ENCODE measurements at regions not wholly inside any gene's neighbourhood (a gene's known extent, or its start where the extent isn't known, plus 50 kb on each side); places are given as distances from the start of the nearest gene placed in this dataset.

- DNase-seq (ENCODE audit: low read depth in 2 of 2) = no peak
Measured at GRCh38 chr1:234536741-234537140, 57.8 kb upstream of the TARBP1 start.

DNA sequence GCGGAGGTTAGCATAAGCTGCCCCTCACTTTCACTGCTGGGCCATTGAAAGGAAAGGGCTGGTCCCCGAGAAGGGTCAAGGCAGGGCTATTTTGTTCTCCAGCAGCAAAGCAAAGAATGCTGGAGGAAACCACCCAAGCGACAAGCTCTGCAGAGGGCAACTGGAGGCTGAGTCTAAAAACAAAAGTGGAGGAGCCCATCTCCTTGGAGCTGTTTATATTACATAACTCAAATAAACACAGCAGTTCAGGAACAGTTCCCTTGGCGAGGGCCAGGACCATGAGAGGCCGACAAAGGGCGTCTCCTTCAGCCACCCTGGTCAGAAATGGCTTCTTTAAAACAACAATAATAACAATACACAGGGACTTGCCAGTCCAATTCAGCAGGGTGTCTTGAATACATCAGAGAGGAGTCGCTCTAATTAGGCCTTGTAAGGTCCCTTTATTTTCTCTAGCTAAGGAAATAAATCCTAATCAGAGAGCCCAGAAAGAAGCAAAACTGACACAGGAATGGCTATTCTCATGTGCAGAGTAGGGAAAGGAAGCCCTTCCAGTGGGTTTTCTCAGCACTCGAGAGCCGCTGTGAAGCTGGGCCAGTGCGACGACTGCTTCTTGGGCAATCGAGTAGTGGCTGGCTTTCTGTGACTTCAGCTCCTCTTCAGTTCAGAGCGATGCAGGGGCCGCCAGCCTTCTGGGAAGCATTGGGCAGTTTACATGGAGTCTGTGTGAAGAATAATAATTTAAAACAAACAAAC, 57.0 kb upstream of the TARBP1 start:
- DNase-seq (ENCODE audit: low read depth in 2 of 2) = no peak

DNA sequence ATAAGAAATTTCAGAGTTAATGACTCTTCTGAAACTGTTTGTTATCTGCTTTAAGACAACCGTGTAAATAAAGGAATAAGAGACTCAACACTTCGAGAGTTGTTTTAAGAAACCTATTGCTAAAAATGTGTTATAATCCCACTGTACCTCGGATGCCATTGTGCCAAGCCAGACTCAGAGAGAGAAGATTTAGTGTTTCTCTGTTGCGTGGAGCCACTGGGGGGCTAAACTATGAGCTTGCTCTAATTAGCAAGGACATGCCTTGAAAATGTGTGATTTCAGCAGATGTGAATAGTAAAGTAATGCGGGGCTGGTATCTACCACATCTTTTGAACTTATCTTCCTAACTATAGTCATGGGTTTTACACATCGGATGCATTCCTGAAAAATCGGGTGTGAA, 56.2 kb upstream of the TARBP1 start:
- no peak for DNase-seq (ENCODE audit: low read depth in 2 of 2)

DNA sequence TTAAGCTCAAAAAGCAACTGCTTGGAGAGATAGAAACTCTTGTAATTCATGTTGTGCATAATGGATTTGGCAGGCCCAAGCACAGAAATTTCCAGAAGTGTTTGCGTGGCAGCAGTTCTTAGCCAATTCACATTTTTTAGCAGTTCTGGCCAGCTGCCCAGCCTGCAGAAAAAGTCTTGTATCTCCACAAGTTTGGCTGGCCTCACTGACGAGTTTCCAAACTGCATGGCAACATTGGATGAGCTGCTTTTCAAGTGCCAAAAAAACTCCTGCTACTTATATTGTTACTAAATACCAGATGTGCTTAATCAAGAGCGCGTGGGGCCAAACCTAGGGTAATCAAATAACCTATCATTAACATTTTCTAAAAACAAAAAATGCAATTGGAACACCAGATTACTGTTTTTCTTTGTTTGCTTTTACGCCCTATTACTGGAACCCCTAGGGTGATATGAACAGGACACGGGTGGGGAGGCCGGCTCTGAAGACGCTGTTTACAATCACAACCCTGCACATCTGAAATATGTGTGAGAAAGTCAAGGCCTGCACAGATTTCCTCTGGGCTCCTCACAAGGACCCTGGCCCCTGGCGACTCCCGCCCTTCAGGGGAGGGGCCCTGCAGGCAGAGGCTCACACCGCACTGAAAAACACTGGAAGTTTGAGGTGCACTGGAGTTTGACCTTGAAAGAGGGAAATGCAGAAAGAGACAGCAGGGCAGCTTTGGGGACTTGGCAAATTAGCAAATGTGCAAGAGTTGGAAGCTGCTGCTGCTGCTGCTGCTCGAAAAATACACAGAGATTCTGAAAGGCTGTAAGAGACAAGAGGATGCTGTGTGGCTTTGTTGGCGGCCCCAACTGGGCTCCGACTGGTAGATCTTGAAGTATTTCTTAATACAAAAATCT, 55.2 kb upstream of the TARBP1 start:
- no peak for DNase-seq (ENCODE audit: low read depth in 2 of 2)

GRCh38 chr1:234533034-234533891, 54.3 kb upstream of the TARBP1 start:
- DNase-seq (ENCODE audit: low read depth in 2 of 2) = no peak

DNA sequence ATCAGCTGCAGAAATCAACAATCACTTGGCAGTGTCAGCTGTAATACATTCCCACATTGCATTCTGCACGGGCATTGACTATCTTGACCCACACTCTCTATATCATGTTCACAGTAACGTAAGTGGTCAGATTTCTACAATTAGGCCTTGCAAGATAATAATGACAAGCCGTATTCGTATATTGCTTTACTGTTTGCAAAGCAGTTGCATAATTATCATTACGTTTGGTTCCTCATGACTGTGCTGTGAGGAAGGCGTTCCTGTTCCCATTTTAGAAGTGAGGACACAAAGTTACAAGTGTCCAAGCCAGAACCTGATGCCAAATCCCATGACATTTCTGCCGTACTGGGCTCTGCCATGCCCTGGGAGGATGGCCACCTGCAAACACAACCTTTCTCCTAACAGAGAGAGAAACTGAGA, 53.5 kb upstream of the TARBP1 start:
- no peak for DNase-seq (ENCODE audit: low read depth in 2 of 2)

GRCh38 chr1:234531151-234531635, 52.2 kb upstream of the TARBP1 start:
- no peak for DNase-seq (ENCODE audit: low read depth in 2 of 2)

DNA sequence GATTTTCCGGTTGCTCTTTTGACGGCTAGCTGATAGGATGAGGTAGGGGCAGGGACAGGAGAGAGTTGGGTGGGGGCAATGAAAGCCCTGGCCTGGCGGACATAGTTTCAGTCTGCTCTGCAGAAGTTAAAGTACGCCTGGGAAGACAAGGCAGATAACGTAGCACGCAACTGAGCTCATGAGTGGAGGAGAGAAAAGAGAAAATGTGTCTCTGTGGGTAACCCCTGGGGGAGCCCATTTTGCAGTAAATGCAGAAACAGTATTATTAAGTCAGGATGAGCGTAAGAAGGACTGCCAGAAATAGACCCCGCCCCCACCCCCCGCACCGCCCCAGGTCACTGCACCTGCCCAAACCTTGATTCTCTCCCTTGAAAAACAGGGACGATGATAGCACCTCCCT, 51.7 kb upstream of the TARBP1 start:
- DNase-seq (ENCODE audit: low read depth in 2 of 2) = no peak

GRCh38 chr1:234529950-234530237, 50.9 kb upstream of the TARBP1 start:
- no peak for DNase-seq (ENCODE audit: low read depth in 2 of 2)

- DNase-seq (ENCODE audit: low read depth in 2 of 2) = no peak
Measured at GRCh38 chr1:234529095-234529949, 50.3 kb upstream of the TARBP1 start.
